ENCODE measurements at regions not wholly inside any gene's neighbourhood (a gene's known extent, or its start where the extent isn't known, plus 50 kb on each side); places are given as distances from the start of the nearest gene placed in this dataset.

GRCh38 chr4:117311989-117312388, 226.6 kb upstream of the TRAM1L1 start:
- dilution Hi-C loops (cut with MboI; ENCODE audit: extremely low pct_ligation_motif_present, low sequenced_read_pairs) (no loop called here), intact Hi-C loops (cut with micrococcal nuclease) (no loop called here)
- Histone ChIP-seq H3K4me1 (ENCODE audit: control insufficient read depth, extremely low read depth, insufficient read depth, low read length) (no peaks in the 10 kb centered on the region), H3K79me2 (ENCODE audit: control insufficient read depth, insufficient read depth, low read length) (no peaks in the 10 kb centered on the region), H3K27ac (ENCODE audit: insufficient read depth, low read depth, low read length) (no peak overlapping the region), H2AFZ (ENCODE audit: low read depth, low read length) (no peak overlapping the region), H3K27me3 (ENCODE audit: control insufficient read depth in 2 of 2, insufficient read depth in 2 of 2, low read length in 2 of 2) (no peaks in the 10 kb centered on the region), H3K4me3 (replicated peaks in 1 of 3; ENCODE audit: insufficient read depth in 1 of 3, low read depth in 1 of 3, low read length in 3 of 3) (no peak overlapping the region), H3K9me3 (replicated peaks; ENCODE audit: control insufficient read depth, insufficient read depth, low read length) (no peaks in the 10 kb centered on the region), H3K9me1 (replicated peaks; ENCODE audit: control insufficient read depth, extremely low read depth, insufficient read depth, low read length) (no peaks in the 10 kb centered on the region), H4K20me1 (replicated peaks; ENCODE audit: control insufficient read depth, extremely low read depth, insufficient read depth, low read length) (no peaks in the 10 kb centered on the region), H3K36me3 (ENCODE audit: control insufficient read depth in 2 of 2, extremely low read depth in 1 of 2, insufficient read depth in 2 of 2, low read length in 2 of 2) (no peaks in the 10 kb centered on the region), H3K9ac (replicated peaks; ENCODE audit: extremely low read depth, insufficient read depth, low read length) (no peak overlapping the region), H3K4me2 (ENCODE audit: insufficient read depth, low read length) (no peak overlapping the region)
- TF ChIP-seq POLR2AphosphoS5 (IDR thresholded peaks at IDR 0.05; ENCODE audit: insufficient read depth, low read depth, low read length), result no peak
- TF ChIP-seq GATA2 (IDR thresholded peaks at IDR 0.05; ENCODE audit: insufficient read depth, insufficient read length, low read depth, low read length), result no peak
- no peak for TF ChIP-seq MAX (IDR thresholded peaks at IDR 0.05; ENCODE audit: insufficient read depth, insufficient read length)
- no peak for TF ChIP-seq JUN (IDR thresholded peaks at IDR 0.05; ENCODE audit: borderline replicate concordance, insufficient read depth, insufficient read length, low read depth)
- no peak for TF ChIP-seq CTCF (IDR thresholded peaks at IDR 0.05; ENCODE audit: extremely low read depth in 1 of 2, insufficient read depth in 1 of 2, low read depth in 1 of 2, low read length in 2 of 2)
- TF ChIP-seq EZH2 (IDR thresholded peaks at IDR 0.05; ENCODE audit: borderline replicate concordance, low read depth, low read length, severe bottlenecking), result no peak
- TF ChIP-seq MYC (IDR thresholded peaks at IDR 0.05; ENCODE audit: low read depth, low read length), result no peak
- TF ChIP-seq FOS (IDR thresholded peaks at IDR 0.05; ENCODE audit: borderline replicate concordance, insufficient read depth, low read length), result no peak
- no peak for TF ChIP-seq POLR2A (IDR thresholded peaks at IDR 0.05; ENCODE audit: low read depth, low read length)
- ChIA-PET POLR2A (no interaction called here), CTCF (no interaction called here)
- no peak for FAIRE-seq
- no TSS peak for BruUV-seq (replicated peaks)
- no peak for DNase-seq (ENCODE audit: low read depth, low spot score)
